ENCODE measurements at regions not wholly inside any gene's neighbourhood (a gene's known extent, or its start where the extent isn't known, plus 50 kb on each side); places are given as distances from the start of the nearest gene placed in this dataset.

DNA sequence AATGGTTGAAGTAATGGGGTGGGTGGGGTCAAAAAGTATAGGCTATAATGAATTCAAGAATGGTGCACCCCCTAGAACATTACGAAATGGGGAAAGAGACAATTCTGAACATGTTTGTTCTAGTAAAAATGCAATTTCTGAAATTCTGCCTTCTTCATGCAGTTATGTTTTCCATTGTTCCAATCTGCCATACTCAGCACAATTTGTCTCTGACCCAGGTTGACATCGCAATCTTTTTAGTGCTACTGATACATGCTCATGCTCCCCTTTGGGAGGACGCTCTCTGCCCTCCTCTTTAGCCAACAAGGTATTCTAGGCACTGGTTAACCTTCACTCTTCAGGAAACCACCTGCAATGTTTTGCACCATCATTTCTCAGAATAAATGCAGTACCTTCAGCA is 1303.9 kb upstream of the PIK3C3 start:
- DNase-seq (ENCODE audit: low read depth), result no peak

DNA sequence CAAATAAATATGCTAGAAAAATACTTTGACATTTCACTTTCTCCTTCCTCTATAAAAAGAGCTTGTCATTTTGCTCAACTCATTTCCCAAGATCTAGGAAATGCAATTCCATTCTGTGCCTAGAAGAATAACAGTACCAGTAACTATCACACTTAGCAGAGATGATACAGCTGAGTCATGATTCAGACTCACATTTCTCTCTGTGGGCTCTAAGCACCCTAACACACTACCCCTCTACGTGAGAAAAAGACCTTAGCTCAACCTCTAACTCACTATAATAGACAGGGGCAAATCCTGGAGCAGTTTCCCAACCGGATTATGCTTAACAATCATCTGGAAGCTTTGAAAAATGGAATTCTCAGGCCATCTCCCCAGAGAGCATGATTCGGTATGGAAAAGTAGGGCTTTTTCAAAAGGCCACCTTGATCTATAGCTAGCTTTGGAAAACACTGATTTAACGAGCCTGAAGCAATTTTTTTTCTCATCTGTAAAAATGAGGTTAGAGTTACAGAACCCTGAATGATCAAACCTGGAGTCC is 1312.3 kb upstream of the PIK3C3 start:
- no peak for DNase-seq (ENCODE audit: low read depth)

DNA sequence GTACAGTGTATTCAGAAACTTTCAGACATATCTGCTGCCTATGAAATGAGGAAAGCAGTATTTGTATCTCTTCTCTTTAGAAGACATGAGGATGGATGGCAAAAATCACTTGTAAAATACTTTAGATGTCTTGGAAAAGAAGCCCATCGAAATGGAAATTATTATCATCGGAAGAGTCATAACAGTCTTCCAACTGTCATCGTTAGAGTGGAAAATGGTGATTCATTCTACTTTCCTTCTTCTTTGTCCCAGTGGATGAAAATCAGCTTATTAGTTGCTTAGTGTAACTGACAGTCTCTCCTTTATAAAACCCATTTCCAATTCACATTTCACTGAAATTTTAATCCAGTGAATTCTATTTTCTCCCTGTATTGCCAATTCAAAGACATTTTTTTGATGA is 1323.7 kb upstream of the PIK3C3 start:
- DNase-seq (ENCODE audit: low read depth), result no peak

DNA sequence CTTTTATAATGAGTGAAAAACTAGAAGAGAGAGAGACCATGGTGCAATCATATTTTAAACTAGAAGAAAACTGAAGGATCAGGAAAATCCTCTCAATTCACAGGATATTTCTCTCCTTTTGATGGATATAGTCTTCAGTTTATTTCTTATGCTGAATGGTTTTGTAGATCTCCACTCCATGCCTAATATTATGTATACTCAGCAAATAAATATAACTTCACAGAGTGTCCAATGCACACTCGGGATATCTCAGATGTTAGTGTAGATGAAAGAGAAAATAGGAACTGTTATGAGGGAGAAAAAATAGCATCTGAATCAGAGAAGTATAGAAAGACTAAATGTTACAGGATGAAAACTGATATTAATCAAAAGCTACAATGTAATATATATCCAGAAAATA is 1324.5 kb upstream of the PIK3C3 start:
- DNase-seq (ENCODE audit: low read depth), result no peak

DNA sequence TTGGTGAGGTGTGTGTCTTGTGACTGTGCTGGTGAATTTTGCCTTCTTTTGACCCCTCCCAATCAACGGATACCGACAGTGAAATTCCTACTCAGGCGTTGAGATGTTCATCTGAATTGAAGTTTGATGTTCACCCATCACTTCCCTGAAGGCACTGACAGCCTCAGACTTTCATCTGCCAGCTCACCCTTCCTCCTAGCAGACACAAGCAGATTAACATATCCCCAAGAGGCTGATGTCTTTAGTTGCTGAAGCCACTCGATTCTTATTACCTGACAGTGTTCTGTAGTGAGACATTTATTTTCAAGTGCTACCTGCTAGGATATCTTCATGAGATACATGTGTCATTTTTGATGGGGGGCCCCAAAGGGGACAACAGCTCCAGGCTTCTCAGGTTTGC is 1330.1 kb upstream of the PIK3C3 start:
- DNase-seq (ENCODE audit: low read depth), result no peak

DNA sequence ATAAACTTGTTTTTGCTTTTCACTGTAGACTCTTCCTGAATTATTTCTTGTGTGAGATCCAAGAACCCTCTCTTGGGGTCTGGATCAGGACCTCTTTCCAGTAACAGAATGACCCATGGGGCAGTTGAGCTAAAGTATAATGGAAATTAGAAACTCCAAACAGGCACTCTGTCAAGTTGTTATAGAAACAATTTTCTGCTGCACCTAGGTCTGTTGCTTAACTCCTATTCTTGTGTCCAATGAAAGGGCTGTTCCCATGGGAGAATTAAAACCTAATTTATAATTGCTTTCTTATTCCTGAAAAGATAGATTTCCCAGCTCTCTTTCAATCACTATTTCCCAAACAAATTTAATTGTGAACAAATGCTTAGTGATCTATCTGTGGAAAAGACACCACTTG is 1341.3 kb upstream of the PIK3C3 start:
- DNase-seq (ENCODE audit: low read depth), result no peak

DNA sequence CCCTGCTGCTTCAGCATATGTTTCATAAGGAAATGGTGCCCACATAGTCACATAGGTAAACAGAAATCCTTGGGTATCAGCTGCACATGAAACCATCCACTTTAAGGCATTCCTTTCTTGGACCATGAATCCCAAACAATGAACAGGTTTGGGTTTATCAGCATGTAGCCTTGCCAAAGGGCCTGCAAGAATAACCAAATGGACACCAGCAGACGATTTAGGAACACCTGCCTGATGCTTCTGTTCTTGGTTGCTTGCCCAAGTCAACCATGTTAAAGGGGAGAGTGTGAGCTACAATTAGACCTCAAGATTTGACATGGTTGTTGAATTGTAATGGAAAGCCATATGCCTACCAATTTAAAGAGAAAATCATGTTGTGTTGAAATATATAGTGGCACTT is 1342.7 kb upstream of the PIK3C3 start:
- no peak for DNase-seq (ENCODE audit: low read depth)

DNA sequence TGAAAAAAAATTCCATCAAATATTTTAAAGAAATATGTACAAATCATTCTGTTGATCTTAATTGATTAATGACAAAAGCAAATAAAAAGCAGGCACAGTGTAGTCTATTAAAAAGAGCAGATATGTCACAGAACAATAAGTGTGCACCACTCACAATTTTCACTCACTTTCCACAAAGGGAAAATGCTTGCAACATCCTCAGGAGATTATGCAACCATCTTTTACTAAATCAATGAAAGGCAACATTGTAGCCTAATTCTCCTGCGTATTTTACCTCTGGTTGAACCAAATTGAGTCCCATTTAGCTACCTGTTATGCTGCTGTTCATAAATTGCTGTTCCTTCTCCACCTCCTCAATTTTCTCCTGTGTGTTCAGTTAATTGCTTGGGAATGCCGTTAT is 1346.8 kb upstream of the PIK3C3 start:
- no peak for DNase-seq (ENCODE audit: low read depth)

DNA sequence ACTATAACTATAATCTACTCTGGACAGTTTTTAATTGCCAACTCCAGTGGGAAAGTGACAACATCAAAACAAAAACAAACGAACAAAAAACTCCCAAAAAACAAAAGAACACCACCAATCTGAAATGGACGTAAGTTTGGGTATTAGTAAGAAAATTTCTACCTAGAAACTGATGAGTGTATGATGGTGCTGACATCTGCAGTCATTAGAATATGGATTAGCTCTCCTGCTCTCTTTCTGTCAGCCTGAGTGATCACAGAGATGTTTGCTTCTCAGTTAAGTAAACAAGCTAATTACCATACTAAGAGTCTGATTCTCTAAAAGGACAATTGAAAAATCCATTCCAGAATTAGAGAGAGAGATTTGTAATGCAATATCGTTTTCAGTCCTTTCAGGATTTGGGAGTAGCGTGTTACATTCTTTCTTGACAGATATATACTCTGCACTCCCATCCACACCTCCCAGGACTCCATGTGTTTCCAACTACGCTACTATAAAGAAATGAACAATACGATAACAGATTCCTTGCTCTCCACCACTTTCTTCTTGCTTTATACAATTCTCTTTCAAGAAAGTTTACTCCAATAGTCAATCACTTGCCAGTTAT is 1347.4 kb upstream of the PIK3C3 start:
- no peak for DNase-seq (ENCODE audit: low read depth)

DNA sequence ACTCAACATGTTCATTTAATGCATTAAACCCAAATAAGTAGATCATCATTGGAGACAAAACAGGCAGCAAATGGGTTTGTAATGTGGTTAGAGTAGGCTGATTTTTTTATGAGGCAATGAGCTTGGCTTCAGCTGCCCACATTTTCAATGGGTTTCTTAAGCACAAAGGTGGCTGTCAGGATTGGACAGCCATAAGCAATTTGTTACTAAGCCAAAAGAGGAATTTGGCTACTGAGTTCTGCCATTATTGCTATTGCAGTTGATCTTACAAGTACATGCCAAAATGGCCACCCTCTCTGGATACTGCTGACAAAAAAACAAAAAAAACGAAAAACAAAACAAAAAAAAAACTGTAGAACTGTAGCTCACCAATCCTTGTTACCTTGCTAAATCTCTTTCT is 1348.0 kb upstream of the PIK3C3 start:
- DNase-seq (ENCODE audit: low read depth), result no peak

DNA sequence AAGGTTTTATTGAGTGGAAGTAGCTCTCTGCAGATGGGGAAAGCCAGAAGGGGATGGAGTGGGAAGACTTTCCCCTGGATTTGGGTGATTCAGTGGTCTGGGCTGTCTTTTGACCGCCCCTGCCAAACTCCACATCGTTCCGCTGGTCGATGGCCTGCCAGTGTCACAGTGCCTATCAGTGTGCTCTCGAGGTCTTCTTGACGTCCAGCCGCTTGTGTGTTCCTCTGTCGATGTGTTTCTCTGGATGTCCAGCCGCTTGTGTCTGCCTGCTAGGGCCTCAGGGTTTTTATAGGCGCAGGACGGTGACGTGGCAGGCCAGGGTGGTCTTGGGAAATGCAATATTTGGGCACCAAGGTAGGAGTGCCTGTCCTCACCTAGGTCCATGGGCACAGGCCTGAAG is 1371.4 kb upstream of the PIK3C3 start:
- no peak for DNase-seq (ENCODE audit: low read depth)

DNA sequence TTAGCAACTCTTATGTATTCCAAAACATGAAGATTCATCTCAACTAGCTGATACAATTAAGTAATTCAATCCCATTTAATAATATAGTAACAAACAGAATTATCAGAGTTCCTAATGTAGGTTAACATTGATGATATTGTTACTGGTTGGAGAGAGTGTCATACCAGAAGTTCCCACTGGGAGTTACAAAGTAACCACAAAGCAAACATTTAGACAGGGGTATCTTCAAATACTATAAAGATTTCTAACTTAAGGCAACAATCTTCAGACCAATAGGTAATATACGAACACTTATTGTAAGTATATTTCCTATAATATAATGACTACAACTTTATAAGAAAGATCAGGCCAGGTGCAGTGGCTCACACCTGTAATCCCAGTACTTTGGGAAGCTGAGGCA is 1372.9 kb upstream of the PIK3C3 start:
- DNase-seq (ENCODE audit: low read depth), result no peak

DNA sequence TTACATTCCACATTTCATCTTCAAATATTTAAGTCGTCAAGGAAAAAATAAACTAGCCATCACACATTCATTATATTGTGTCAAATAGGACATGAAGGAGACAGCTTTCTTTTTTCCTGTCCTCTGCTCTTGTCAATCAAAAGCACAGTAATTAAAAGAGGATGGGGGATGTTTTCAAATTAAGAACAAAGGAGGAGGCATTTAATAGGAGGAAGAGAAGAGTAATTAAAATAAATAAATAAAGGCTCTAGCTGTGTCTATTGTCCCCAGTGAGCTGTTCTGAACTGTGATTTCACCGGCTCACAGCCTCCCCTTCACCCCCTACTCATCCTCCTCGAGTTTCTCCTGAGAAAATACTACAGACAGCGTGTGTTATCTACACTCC is 1377.1 kb upstream of the PIK3C3 start:
- no peak for DNase-seq (ENCODE audit: low read depth)

DNA sequence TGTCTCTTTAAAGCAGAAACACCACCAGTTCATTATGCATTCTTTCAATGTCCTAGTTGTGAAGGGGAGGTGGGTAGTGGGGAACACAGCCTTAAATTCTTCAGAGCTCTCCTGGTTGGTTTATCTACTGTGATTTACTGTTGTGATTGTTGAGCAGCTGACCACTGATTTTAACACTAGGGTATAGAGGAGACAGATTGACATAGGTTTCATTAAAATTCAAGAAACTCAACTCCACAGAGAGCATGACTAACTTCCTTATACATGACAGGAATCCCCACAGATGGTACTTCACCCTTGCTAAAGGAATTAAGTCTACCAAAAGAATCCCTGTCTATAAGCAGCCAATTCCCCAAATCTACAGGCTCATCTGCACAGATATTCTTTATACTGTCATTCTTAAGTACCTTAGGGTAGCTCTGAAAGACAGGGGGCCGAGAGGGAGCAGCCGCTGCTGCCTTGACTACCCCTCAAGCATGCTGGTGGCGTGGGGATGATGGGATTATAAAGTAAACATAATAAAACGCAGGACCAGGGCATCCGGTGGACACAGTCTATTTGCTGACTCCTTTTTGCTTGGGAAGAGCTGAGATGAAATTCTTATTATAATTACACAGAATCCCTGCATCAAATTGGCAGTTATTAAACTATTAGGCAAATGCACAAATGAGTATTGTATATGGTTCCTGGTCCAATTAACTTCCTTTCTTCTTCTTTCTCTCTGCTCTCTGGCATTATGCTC is 1377.6 kb upstream of the PIK3C3 start:
- no peak for DNase-seq (ENCODE audit: low read depth)

DNA sequence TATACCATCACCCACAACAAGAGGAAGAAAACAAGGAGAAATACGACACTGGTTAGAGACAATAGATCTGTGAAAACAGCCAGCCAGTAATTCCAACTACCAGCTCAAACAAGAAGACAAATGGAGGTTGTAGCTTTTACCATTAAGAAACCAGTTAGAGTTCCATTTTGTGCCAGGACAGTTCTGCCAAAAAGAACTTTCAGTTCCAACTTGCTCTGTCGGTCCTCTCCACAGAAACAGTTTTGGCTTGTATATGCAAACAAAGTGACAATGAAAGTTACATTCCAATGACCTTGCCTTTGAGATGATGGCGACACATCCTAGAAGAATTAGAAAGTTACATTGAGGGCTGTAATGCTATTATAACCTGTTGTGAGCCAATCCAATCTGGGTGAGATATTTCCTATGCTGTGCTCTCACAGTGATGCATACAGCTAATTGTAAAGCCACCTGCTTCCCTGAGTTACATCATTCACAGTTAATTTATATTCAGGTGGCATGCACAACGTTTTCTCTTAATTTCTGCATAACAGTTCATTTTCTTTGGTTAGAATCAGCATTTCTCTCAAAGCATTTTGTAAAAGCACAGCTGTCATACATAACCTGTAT is 1378.4 kb upstream of the PIK3C3 start:
- no peak for DNase-seq (ENCODE audit: low read depth)

DNA sequence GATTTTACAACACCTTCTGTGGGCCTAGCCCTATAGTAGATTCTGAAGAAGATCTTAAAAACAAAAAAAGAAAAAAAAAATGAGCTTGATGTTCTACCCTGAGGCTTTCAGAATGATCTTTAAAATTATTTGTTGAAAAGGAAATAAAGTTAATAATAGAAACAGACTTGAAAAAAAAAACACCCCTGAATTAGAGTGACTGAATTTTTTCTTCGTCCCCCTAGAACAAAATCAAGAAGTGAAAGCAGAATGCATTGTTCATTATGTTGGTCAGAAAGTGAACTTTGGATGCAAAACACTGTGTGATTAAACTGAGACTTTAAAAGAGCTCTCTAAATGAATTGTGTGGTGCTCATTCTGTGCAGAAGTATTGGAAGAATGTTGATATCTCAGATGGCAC is 1384.4 kb upstream of the PIK3C3 start:
- no peak for DNase-seq (ENCODE audit: low read depth)

DNA sequence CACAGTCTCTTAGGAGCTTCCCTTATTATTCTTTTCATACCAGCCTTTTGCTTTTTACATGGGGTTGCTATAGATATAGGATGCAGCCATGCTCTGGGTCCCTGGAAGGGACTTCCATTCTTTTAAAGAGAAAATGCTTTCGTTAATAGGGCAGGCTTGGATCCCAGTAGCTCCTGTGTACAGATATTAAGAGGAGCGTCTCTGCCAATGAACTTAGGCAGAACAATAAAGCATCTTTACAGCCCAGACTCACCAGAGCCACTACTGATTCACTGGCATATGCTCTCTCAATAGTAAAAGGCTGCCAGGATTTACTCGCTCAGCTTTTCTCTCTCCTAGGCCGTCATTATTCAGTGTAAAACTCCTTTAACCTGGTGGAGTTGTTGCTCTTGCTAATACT is 1385.4 kb upstream of the PIK3C3 start:
- no peak for DNase-seq (ENCODE audit: low read depth)

DNA sequence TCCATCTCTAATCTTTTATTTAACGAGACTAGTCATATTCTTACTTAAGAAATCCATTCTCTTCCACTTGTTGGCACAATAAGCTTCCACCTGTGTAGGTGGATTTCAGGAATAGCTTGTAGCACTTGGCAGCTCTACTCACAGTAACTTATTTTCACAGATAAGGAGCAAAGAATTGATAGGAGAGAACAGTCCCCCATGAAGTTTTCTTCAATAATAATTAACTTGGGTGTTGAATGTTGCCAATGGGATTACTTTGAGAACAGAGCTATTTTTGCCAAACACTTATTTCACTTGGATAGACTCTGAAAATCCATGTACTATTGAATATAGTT is 1388.6 kb upstream of the PIK3C3 start:
- no peak for DNase-seq (ENCODE audit: low read depth)

DNA sequence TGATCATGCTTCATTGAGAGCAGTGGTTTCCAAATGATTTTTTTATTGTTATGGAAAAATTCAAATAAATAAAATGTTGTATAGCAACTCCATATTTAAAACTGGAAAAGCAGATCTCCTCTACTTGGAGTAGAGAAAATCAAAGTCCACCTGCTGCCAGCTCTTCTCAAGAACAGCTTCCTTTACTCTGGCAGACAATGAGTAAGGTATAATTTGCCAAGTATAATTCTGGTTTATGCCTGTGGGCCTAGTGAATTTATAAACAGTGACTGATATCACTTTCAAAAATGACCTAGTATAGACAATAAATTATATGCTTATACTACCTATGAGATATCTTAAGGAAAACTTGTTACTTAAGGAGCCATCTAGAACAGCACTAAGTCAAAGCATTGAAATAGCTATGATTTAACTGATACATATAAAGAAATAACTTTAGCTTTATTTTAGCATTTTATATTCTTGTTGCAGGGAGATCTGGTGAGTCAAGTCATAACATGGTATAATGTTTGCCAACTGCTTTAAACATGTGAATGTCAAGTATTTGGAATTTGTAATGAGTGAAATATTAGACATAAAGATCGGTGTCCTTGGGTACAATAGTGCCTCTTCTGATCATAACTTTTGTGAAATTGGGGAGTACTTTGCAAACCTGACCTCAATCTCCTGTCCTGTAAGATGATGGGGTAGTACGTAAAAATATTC is 1389.1 kb upstream of the PIK3C3 start:
- no peak for DNase-seq (ENCODE audit: low read depth)

DNA sequence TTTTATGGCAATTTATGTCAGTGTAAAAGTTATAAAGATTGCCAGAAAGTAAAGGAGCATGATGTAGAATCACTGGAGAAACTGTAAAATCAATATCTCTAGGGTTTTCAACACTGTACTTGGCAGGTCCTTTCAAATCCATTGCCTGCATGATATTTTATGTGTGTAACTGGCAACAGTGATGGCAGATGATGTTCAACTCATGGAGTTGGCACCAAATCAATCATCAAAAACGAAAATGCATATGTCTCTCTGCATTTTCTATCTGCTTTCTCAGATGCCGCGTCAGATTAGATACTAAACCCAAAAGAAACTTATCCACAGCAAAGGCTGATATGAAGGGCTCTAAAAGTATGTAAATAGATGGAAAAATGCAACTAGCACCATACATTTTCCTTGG is 1395.5 kb upstream of the PIK3C3 start:
- DNase-seq (ENCODE audit: low read depth), result no peak

DNA sequence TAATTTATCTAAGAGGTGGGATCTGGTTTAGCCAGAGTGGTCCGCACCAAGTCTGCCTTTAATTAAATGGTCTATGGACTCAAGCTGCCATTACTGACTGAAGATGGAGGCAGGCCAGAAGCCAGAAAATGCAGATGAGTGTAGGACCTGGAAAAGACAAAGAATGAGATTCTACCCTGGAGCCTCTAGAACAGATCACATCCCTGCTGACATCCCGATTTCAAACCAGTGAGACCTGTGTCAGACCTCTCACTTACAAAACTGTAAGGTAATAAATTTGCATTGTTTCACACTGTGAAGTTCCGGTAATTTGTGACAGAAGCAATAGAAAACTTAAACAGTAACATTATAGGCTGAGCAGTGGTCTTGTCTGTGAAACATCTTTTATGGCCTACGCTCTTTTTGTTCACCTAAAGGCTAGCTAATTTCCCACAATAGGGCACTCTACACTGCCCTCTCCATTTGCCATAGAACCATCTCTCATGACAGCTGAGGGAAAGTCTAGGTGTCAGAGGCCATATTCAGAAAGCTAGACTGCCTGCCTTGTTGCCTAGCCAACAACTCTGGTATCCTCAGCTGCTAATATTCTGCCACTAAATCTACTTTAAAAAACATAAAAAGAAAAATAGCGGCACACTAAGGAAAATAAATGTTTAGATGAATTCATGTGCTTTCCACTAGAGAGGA is 1396.2 kb upstream of the PIK3C3 start:
- no peak for DNase-seq (ENCODE audit: low read depth)

DNA sequence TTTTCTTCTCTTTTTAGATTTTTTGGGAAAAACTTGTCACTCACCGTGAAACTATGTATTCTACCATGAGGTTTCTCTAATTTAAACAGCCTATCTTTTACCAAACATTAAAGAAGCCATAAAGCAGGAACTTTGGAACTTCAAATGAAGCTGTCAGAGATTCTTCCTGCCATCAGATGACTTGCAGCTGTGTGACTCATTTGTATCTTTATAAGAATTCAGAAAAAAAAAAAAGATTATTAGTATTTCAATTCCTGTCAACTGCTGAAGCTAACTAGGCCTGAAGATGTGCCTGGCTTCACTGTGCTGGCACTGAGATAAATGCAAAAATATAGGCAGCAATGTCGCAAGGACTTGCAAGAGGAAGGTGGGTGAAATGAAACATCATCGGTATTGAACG is 1399.1 kb upstream of the PIK3C3 start:
- no peak for DNase-seq (ENCODE audit: low read depth)

DNA sequence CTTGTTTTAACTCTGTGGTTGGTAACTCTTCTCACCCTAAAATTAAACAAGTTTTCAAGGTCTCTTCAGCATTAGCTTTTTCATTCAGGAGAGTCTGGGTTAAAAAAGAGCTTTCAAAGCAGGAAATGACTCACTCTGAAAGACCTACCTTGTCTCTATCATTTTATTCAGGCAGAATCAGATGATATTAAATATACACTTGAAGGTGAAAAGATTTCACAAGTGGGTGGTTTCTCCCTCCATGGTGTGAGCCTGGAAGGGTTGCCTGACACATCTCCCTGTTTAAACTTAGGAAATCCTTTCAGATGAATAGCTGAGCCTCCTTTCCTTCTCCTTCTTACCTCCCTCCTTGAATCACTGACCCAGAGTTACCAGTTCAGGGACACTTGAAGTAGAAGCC is 1402.0 kb upstream of the PIK3C3 start:
- no peak for DNase-seq (ENCODE audit: low read depth)

All from stimulated activated CD4-positive, alpha-beta T cell treated with anti-CD3 and anti-CD28 coated beads, Interleukin-2, amount 100 ng/mL, for 4 hours (primary cell).